Upper lobe of left lung (tissue), 4 donors: ENCODE measurements at regions not wholly inside any gene's neighbourhood (a gene's known extent, or its start where the extent isn't known, plus 50 kb on each side); places are given as distances from the start of the nearest gene placed in this dataset.

Source experiments
- POLR2A ChIP-seq, 4 donors: fragments of 450-650 bp; IDR thresholded peaks; one replicate each; pipeline ENCODE4 v1.5.1; 2016 to 2017; ENCODE audit warnings: antibody characterized with exemption in 4 of 4, mild to moderate bottlenecking in 2 of 4
- POLR2AphosphoS5 ChIP-seq, 2 donors: sonication (generic); formaldehyde crosslinking; IDR thresholded peaks; one replicate each; pipeline ENCODE4 v1.5.1; 2017; ENCODE audit warnings: antibody characterized with exemption in 2 of 2

GRCh38 chr2:189267925-189268579, 88.5 kb upstream of the COL5A2 start:
- TF ChIP-seq POLR2AphosphoS5 (IDR thresholded peaks at IDR 0.05) (no peak), POLR2A (IDR thresholded peaks at IDR 0.05) (no peak)
